GM23338 (cell line): ENCODE measurements at regions not wholly inside any gene's neighbourhood (a gene's known extent, or its start where the extent isn't known, plus 50 kb on each side); places are given as distances from the start of the nearest gene placed in this dataset.

ENCODE experiments used
- ATAC-seq: fragments of 200-7000 bp; cut with Tn5 transposase; 3 replicates; pipeline ENCODE4 v1.9.1; 2020
- DNase-seq: peaks from one replicate; pipeline ENCODE4 v3.0.0-alpha.2; 2015; ENCODE audit warnings: low spot score
- H2AFZ ChIP-seq: fragments of 200-600 bp; sonication (generic); 2 replicates; pipeline ENCODE4 v1.8.0; 2016; ENCODE audit warnings: antibody characterized with exemption, mild to moderate bottlenecking, moderate library complexity
- H3F3A ChIP-seq: fragments of 200-600 bp; sonication (generic); replicated peaks from 2 replicates; pipeline ENCODE4 v1.8.0; 2017; ENCODE audit warnings: antibody characterized with exemption, mixed run types, low read depth
- H3K27ac ChIP-seq: fragments of 200-600 bp; sonication (generic); 2 replicates; pipeline ENCODE4 v1.6.1; 2016; ENCODE audit warnings: low read depth
- H3K27me3 ChIP-seq: fragments of 200-600 bp; sonication (generic); 2 replicates; pipeline ENCODE4 v1.8.0; 2016; ENCODE audit warnings: mild to moderate bottlenecking, mixed run types, moderate library complexity; ENCODE audit not compliant: insufficient read depth
- H3K36me3 ChIP-seq: fragments of 200-600 bp; sonication (generic); 2 replicates; pipeline ENCODE4 v1.8.0; 2016; ENCODE audit warnings: mild to moderate bottlenecking; ENCODE audit not compliant: insufficient read depth
- H3K4me1 ChIP-seq: fragments of 200-600 bp; sonication (generic); 2 replicates; pipeline ENCODE4 v1.8.0; 2016; ENCODE audit warnings: mild to moderate bottlenecking, moderate library complexity; ENCODE audit not compliant: insufficient read depth
- H3K4me2 ChIP-seq: fragments of 200-600 bp; sonication (generic); 2 replicates; pipeline ENCODE4 v1.7.1; 2017; ENCODE audit warnings: mixed run types
- H3K4me3 ChIP-seq: fragments of 200-600 bp; sonication (generic); 2 replicates; pipeline ENCODE4 v1.6.1; 2016; ENCODE audit warnings: mixed run types
- H3K79me2 ChIP-seq: fragments of 200-600 bp; sonication (generic); replicated peaks from 2 replicates; pipeline ENCODE4 v1.8.0; 2017; ENCODE audit warnings: mild to moderate bottlenecking; ENCODE audit not compliant: insufficient read depth
- H3K9me2 ChIP-seq: fragments of 200-600 bp; sonication (generic); 2 replicates; pipeline ENCODE4 v1.8.0; 2017; ENCODE audit not compliant: insufficient read depth
- H4K20me1 ChIP-seq: fragments of 200-600 bp; sonication (generic); replicated peaks from 2 replicates; pipeline ENCODE4 v1.8.0; 2017; ENCODE audit warnings: mild to moderate bottlenecking; ENCODE audit not compliant: insufficient read depth
- H3K27ac Mint-ChIP-seq: 2 replicates; pipeline ENCODE4 v1.8.0; 2020; ENCODE audit warnings: inconsistent platforms, mild to moderate bottlenecking, moderate library complexity, mixed read lengths
- H3K27me3 Mint-ChIP-seq: 3 replicates; pipeline ENCODE4 v1.8.0; 2022; ENCODE audit warnings: low read depth, mild to moderate bottlenecking, moderate library complexity, mixed read lengths, inconsistent platforms; ENCODE audit not compliant: insufficient read depth, poor library complexity
- H3K36me3 Mint-ChIP-seq: 3 replicates; pipeline ENCODE4 v1.8.0; 2021; ENCODE audit warnings: low read depth, mild to moderate bottlenecking, inconsistent platforms, moderate library complexity, mixed read lengths
- H3K4me1 Mint-ChIP-seq: 3 replicates; pipeline ENCODE4 v1.8.0; 2020; ENCODE audit warnings: mild to moderate bottlenecking, inconsistent platforms, mixed read lengths
- H3K4me3 Mint-ChIP-seq: 3 replicates; pipeline ENCODE4 v1.8.0; 2021; ENCODE audit warnings: moderate library complexity, mild to moderate bottlenecking, inconsistent platforms, mixed read lengths
- H3K9me3 Mint-ChIP-seq: 3 replicates; pipeline ENCODE4 v1.8.0; 2020; ENCODE audit warnings: moderate library complexity, mild to moderate bottlenecking, inconsistent platforms, mixed read lengths
- CREB1 ChIP-seq: fragments of 250-450 bp; sonication (Bioruptor Pico); IDR thresholded peaks from 2 replicates; pipeline ENCODE4 v1.5.0; 2020; ENCODE audit warnings: low read depth, mild to moderate bottlenecking, moderate library complexity
- CTCF ChIP-seq, 2 experiments: fragments of 200-600 bp in 1 of 2; sonication (generic) in 1 of 2; conservative IDR thresholded peaks; 2 replicates each; pipeline versions ENCODE4 v1.5.1 to v1.6.1; 2016 to 2017; ENCODE audit warnings: antibody characterized with exemption in 2 of 2, low read depth in 2 of 2, mild to moderate bottlenecking in 2 of 2, moderate library complexity in 1 of 2
- ETS1 ChIP-seq: IDR thresholded peaks from 2 replicates; pipeline ENCODE4 v1.6.1; 2016; ENCODE audit warnings: antibody characterized with exemption
- EZH2 ChIP-seq: fragments of 200-600 bp; sonication (generic); IDR thresholded peaks from one replicate; pipeline ENCODE4 v1.8.0; 2017; ENCODE audit warnings: antibody characterized with exemption, mild to moderate bottlenecking, low read depth; ENCODE audit not compliant: unreplicated experiment
- EZH2phosphoT487 ChIP-seq: fragments of 200-600 bp; sonication (generic); IDR thresholded peaks from one replicate; pipeline ENCODE4 v1.8.1; 2018; ENCODE audit warnings: antibody characterized with exemption; ENCODE audit not compliant: unreplicated experiment
- JUNB ChIP-seq: IDR thresholded peaks from one replicate; pipeline ENCODE4 v1.6.1; 2016; ENCODE audit warnings: antibody characterized with exemption; ENCODE audit not compliant: unreplicated experiment
- NANOG ChIP-seq: IDR thresholded peaks from 2 replicates; pipeline ENCODE4 v1.6.1; 2016; ENCODE audit warnings: antibody characterized with exemption, borderline replicate concordance
- POLR2AphosphoS5 ChIP-seq: IDR thresholded peaks from 2 replicates; pipeline ENCODE4 v1.6.1; 2016; ENCODE audit warnings: antibody characterized with exemption, low read depth
- REST ChIP-seq: IDR thresholded peaks from one replicate; pipeline ENCODE4 v1.6.1; 2018; ENCODE audit warnings: antibody characterized with exemption; ENCODE audit not compliant: unreplicated experiment
- STAT1 ChIP-seq: IDR thresholded peaks from one replicate; pipeline ENCODE4 v1.6.1; 2016; ENCODE audit warnings: antibody characterized with exemption; ENCODE audit not compliant: unreplicated experiment
- ZNF114 ChIP-seq: fragments of 250-450 bp; sonication (Bioruptor Pico); IDR thresholded peaks from 2 replicates; pipeline ENCODE4 v1.5.0; 2020; ENCODE audit warnings: mild to moderate bottlenecking, moderate library complexity
- ZNF331 ChIP-seq: fragments of 250-450 bp; sonication (Bioruptor Pico); IDR thresholded peaks from 2 replicates; pipeline ENCODE4 v1.5.0; 2020; ENCODE audit warnings: low read depth, mild to moderate bottlenecking, moderate library complexity
- TF ChIP-seq, protein P1 (sequence below): fragments of 250-450 bp; sonication (Bioruptor Pico); IDR thresholded peaks from 2 replicates; pipeline ENCODE4 v1.5.0; 2020; ENCODE audit warnings: mild to moderate bottlenecking, moderate library complexity

DNA sequence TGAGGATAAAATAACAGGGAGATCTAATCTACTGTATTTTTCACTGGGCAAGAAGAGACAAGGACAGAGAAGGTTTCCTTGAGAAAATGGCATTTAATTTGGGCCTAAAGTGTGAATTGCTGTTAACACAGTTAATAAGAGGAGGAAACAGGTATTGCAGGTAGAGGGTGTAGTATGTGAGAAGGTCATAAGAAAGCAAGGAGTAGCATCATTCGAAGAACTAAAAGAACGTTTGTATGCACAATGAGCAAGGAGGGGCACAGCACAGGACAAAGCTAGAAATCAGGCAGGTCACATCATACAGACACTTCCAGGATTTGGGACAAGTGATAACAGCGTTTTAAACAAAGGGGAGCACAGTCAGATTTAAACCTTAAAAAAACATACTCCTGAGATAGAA lies 85.1 kb upstream of the PLEKHA5 start (continued):
- TF ChIP-seq CTCF (conservative IDR thresholded peaks at IDR 0.05; ENCODE audit: low read depth in 2 of 2) = no peak
- no peak for TF ChIP-seq CREB1 (CRISPR knock-in tag)
- no peak for TF ChIP-seq NANOG
- no peak for TF ChIP-seq REST
- TF ChIP-seq ZNF331 (CRISPR knock-in tag) = no peak
- no peak for TF ChIP-seq POLR2AphosphoS5
- TF ChIP-seq STAT1 = no peak
- TF ChIP-seq EZH2phosphoT487 = no peak
- no peak for TF ChIP-seq EZH2
- no peak for TF ChIP-seq ETS1
- TF ChIP-seq JUNB = no peak

DNA sequence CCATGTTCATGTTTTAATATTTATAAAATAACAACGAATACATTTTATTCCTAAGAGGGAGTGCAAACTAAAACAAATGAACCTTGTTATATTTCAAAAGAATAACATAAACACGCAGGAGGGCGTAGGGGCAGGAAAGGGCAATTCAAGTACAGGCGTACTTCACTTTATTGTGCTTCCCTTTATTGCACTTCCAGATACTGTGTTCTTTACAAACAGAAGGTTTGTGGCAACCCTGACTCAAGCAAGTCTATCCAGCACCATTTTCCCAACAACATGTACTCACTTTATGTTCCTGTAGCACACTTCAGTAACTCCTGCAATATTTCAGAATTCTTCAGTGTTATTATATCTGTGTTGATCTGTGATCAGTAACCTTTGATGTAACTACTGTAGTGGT lies 84.6 kb upstream of the PLEKHA5 start:
- H3K27me3 Mint-ChIP-seq = no peaks in the 10 kb centered on the region
- no peak overlapping the region for H2AFZ ChIP-seq
- H3K79me2 ChIP-seq = no peaks in the 10 kb centered on the region
- H3F3A ChIP-seq = no peaks in the 10 kb centered on the region
- H4K20me1 ChIP-seq = no peaks in the 10 kb centered on the region
- no peak overlapping the region for H3K27ac ChIP-seq
- H3K4me3 ChIP-seq = no peak overlapping the region
- no peaks in the 10 kb centered on the region for H3K36me3 ChIP-seq
- no peak overlapping the region for H3K4me3 Mint-ChIP-seq
- no peak overlapping the region for H3K4me2 ChIP-seq
- H3K27ac Mint-ChIP-seq = no peak overlapping the region
- peaks cover 1% of the 10 kb centered on the region; the same call in 1 of the 2 replicates for H3K4me1 ChIP-seq
- H3K4me1 Mint-ChIP-seq = 0 out of 3 replicates have a peak, but pooled peaks cover 3% of the 10 kb centered on the region
- peaks cover 5% of the 10 kb centered on the region for H3K36me3 Mint-ChIP-seq
- no peak for ATAC-seq
- no peaks in the 10 kb centered on the region for H3K27me3 ChIP-seq
- no peak for DNase-seq
- no peaks in the 10 kb centered on the region for H3K9me2 ChIP-seq
- TF ChIP-seq ZNF331 (CRISPR knock-in tag) (no peak), ZNF114 (CRISPR knock-in tag) (no peak), JUNB (no peak), STAT1 (no peak), EZH2 (no peak)
- TF ChIP-seq, protein P1, sequence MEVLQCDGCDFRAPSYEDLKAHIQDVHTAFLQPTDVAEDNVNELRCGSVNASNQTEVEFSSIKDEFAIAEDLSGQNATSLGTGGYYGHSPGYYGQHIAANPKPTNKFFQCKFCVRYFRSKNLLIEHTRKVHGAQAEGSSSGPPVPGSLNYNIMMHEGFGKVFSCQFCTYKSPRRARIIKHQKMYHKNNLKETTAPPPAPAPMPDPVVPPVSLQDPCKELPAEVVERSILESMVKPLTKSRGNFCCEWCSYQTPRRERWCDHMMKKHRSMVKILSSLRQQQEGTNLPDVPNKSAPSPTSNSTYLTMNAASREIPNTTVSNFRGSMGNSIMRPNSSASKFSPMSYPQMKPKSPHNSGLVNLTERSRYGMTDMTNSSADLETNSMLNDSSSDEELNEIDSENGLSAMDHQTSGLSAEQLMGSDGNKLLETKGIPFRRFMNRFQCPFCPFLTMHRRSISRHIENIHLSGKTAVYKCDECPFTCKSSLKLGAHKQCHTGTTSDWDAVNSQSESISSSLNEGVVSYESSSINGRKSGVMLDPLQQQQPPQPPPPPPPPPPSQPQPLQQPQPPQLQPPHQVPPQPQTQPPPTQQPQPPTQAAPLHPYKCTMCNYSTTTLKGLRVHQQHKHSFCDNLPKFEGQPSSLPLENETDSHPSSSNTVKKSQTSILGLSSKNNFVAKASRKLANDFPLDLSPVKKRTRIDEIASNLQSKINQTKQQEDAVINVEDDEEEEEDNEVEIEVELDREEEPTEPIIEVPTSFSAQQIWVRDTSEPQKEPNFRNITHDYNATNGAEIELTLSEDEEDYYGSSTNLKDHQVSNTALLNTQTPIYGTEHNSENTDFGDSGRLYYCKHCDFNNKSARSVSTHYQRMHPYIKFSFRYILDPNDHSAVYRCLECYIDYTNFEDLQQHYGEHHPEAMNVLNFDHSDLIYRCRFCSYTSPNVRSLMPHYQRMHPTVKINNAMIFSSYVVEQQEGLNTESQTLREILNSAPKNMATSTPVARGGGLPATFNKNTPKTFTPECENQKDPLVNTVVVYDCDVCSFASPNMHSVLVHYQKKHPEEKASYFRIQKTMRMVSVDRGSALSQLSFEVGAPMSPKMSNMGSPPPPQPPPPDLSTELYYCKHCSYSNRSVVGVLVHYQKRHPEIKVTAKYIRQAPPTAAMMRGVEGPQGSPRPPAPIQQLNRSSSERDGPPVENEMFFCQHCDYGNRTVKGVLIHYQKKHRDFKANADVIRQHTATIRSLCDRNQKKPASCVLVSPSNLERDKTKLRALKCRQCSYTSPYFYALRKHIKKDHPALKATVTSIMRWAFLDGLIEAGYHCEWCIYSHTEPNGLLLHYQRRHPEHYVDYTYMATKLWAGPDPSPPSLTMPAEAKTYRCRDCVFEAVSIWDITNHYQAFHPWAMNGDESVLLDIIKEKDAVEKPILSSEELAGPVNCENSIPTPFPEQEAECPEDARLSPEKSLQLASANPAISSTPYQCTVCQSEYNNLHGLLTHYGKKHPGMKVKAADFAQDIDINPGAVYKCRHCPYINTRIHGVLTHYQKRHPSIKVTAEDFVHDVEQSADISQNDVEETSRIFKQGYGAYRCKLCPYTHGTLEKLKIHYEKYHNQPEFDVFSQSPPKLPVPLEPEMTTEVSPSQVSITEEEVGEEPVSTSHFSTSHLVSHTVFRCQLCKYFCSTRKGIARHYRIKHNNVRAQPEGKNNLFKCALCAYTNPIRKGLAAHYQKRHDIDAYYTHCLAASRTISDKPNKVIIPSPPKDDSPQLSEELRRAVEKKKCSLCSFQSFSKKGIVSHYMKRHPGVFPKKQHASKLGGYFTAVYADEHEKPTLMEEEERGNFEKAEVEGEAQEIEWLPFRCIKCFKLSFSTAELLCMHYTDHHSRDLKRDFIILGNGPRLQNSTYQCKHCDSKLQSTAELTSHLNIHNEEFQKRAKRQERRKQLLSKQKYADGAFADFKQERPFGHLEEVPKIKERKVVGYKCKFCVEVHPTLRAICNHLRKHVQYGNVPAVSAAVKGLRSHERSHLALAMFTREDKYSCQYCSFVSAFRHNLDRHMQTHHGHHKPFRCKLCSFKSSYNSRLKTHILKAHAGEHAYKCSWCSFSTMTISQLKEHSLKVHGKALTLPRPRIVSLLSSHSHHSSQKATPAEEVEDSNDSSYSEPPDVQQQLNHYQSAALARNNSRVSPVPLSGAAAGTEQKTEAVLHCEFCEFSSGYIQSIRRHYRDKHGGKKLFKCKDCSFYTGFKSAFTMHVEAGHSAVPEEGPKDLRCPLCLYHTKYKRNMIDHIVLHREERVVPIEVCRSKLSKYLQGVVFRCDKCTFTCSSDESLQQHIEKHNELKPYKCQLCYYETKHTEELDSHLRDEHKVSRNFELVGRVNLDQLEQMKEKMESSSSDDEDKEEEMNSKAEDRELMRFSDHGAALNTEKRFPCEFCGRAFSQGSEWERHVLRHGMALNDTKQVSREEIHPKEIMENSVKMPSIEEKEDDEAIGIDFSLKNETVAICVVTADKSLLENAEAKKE (CRISPR knock-in tag) = no peak
- no peaks in the 10 kb centered on the region; the same call in 2 of the 3 replicates for H3K9me3 Mint-ChIP-seq
